A549 (cell line): ENCODE measurements at regions not wholly inside any gene's neighbourhood (a gene's known extent, or its start where the extent isn't known, plus 50 kb on each side); places are given as distances from the start of the nearest gene placed in this dataset.
A peak's percentile ranks its signal among the peaks of the same experiment; 100 is the strongest.

Experiments
- ATAC-seq, 2 experiments: fragments of 200-7000 bp in 1 of 2; fragments of >200 bp in 1 of 2; cut with Nextera tagmentation in 1 of 2; cut with Tn5 transposase in 1 of 2; 3 replicates each; pipeline versions ENCODE4 v1.8.0 to v1.9.1; 2018 to 2020; ENCODE audit warnings: mild to moderate bottlenecking in 1 of 2, moderate library complexity in 1 of 2
- CTCF ChIA-PET: fragments of 300-600 bp; sonication (Branson Sonifier 250); formaldehyde crosslinking; extraction: SDS; loops from one replicate; lab custom pipeline; 2021; ENCODE audit warnings: antibody characterized with exemption, inconsistent platforms; lab: Yijun Ruan, JAX
- POLR2A ChIA-PET: fragments of 350-600 bp; formaldehyde crosslinking; extraction: SDS; loops from one replicate; lab custom pipeline; 2021; ENCODE audit warnings: antibody characterized with exemption, inconsistent platforms; lab: Yijun Ruan, JAX
- DNase-seq, 2 experiments: peaks; one replicate each; pipeline versions ENCODE4 v3.0.0 to v3.0.0-alpha.2; 2011 to 2016; ENCODE audit warnings: low read depth in 1 of 2, low spot score in 1 of 2
- FAIRE-seq: peaks from 2 replicates; lab custom pipeline; 2011; peaks lifted over from hg19 to GRCh38; lab: Jason Lieb, UNC
- H3K27ac ChIP-seq, 2 experiments: fragments of >200 bp; sonication (Bioruptor Twin); formaldehyde crosslinking; 3 replicates each; pipeline ENCODE4 v1.5.1; 2016 to 2017
- H3K4me1 ChIP-seq: fragments of >200 bp; sonication (Bioruptor Twin); formaldehyde crosslinking; 3 replicates; pipeline ENCODE4 v1.6.1; 2016
- H3K4me2 ChIP-seq: fragments of >200 bp; sonication (Bioruptor Twin); formaldehyde crosslinking; 3 replicates; pipeline ENCODE4 v1.6.1; 2016
- H3K4me3 ChIP-seq: fragments of >200 bp; sonication (Bioruptor Twin); formaldehyde crosslinking; 3 replicates; pipeline ENCODE4 v1.5.1; 2016
- H3K9me3 ChIP-seq: fragments of >200 bp; sonication (Bioruptor Twin); formaldehyde crosslinking; 3 replicates; pipeline ENCODE4 v1.6.1; 2016
- BHLHE40 ChIP-seq: IDR thresholded peaks from 2 replicates; pipeline ENCODE4 v1.6.1; 2012; ENCODE audit warnings: low read depth, low read length, inconsistent platforms
- CBX2 ChIP-seq: fragments of 200-600 bp; sonication (generic); IDR thresholded peaks from 2 replicates; pipeline ENCODE4 v1.6.1; 2016; ENCODE audit warnings: low read depth, mild to moderate bottlenecking, borderline replicate concordance
- CEBPB ChIP-seq, 2 experiments: fragments of >200 bp in 1 of 2; sonication (Bioruptor Twin) in 1 of 2; formaldehyde crosslinking in 1 of 2; IDR thresholded peaks; 2 replicates each; pipeline ENCODE4 v1.6.1; 2012 to 2016
- CHD2 ChIP-seq: fragments of 150-350 bp; IDR thresholded peaks from 2 replicates; pipeline ENCODE4 v1.6.1; 2014; ENCODE audit warnings: low read length; ENCODE audit not compliant: partially characterized antibody
- CHD4 ChIP-seq: fragments of 200-600 bp; sonication (generic); IDR thresholded peaks from 2 replicates; pipeline ENCODE4 v1.6.1; 2016; ENCODE audit warnings: antibody characterized with exemption, mild to moderate bottlenecking, borderline replicate concordance
- FOSB ChIP-seq: fragments of 250-450 bp; sonication (Bioruptor Pico); IDR thresholded peaks from 2 replicates; pipeline ENCODE4 v1.5.0; 2020; ENCODE audit warnings: mild to moderate bottlenecking, moderate library complexity
- FOXS1 ChIP-seq: fragments of 250-450 bp; sonication (Bioruptor Pico); IDR thresholded peaks from 2 replicates; pipeline ENCODE4 v1.5.0; 2020; ENCODE audit warnings: mild to moderate bottlenecking, moderate library complexity
- GATA3 ChIP-seq: IDR thresholded peaks from 2 replicates; pipeline ENCODE4 v1.6.1; 2012; ENCODE audit warnings: borderline replicate concordance
- HOXA7 ChIP-seq: fragments of 250-450 bp; sonication (Bioruptor Pico); IDR thresholded peaks from 2 replicates; pipeline ENCODE4 v1.5.0; 2020; ENCODE audit warnings: mild to moderate bottlenecking, moderate library complexity
- HOXB5 ChIP-seq: fragments of 250-450 bp; sonication (Bioruptor Pico); IDR thresholded peaks from 2 replicates; pipeline ENCODE4 v1.5.0; 2020; ENCODE audit warnings: mild to moderate bottlenecking, moderate library complexity
- KDM5A ChIP-seq: fragments of 200-600 bp; sonication (generic); IDR thresholded peaks from 2 replicates; pipeline ENCODE4 v1.6.1; 2016; ENCODE audit warnings: antibody characterized with exemption, mild to moderate bottlenecking
- MAFK ChIP-seq: fragments of 450-650 bp; IDR thresholded peaks from 2 replicates; pipeline ENCODE4 v1.6.1; 2014; ENCODE audit not compliant: partially characterized antibody
- NPAS2 ChIP-seq: fragments of 250-450 bp; sonication (Bioruptor Pico); IDR thresholded peaks from 2 replicates; pipeline ENCODE4 v1.8.0; 2022; ENCODE audit warnings: mild to moderate bottlenecking, moderate library complexity, borderline replicate concordance
- PHF8 ChIP-seq: fragments of 200-600 bp; sonication (generic); IDR thresholded peaks from 2 replicates; pipeline ENCODE4 v1.6.1; 2016; ENCODE audit warnings: low read depth, mild to moderate bottlenecking, antibody characterized with exemption, moderate library complexity, borderline replicate concordance
- POLR2A ChIP-seq: IDR thresholded peaks from 2 replicates; pipeline ENCODE4 v1.6.1; 2012; ENCODE audit warnings: mild to moderate bottlenecking, low read length
- POLR2AphosphoS2 ChIP-seq: conservative IDR thresholded peaks from 2 replicates; pipeline ENCODE4 v1.6.1; 2012; ENCODE audit warnings: low read length, improper control_type of control experiment, inconsistent platforms
- RFX5 ChIP-seq: fragments of 450-650 bp; IDR thresholded peaks from 2 replicates; pipeline ENCODE4 v1.7.1; 2014; ENCODE audit warnings: antibody characterized with exemption, mild to moderate bottlenecking, moderate library complexity
- RNF2 ChIP-seq: fragments of 200-600 bp; sonication (generic); IDR thresholded peaks from 2 replicates; pipeline ENCODE4 v1.6.1; 2016; ENCODE audit warnings: low read depth, mild to moderate bottlenecking, antibody characterized with exemption, moderate library complexity, borderline replicate concordance
- ZC3H11A ChIP-seq: fragments of 450-650 bp; IDR thresholded peaks from 2 replicates; pipeline ENCODE4 v1.6.1; 2014; ENCODE audit warnings: antibody characterized with exemption, mild to moderate bottlenecking
- WGBS: methylation state at CpG from one replicate; pipeline ENCODE4 v1.1.6; 2017; ENCODE audit errors: missing lambda C conversion rate; 5-methylcytosine and 5-hydroxymethylcytosine counted together
- TF ChIP-seq, protein P1 (sequence below): fragments of 250-450 bp; sonication (Bioruptor Pico); IDR thresholded peaks from 2 replicates; pipeline ENCODE4 v1.5.0; 2021; ENCODE audit warnings: mild to moderate bottlenecking, moderate library complexity, borderline replicate concordance
- TF ChIP-seq, protein P2 (sequence below): fragments of 150-350 bp; IDR thresholded peaks from 2 replicates; pipeline ENCODE4 v1.6.1; 2014; ENCODE audit warnings: low read depth, mild to moderate bottlenecking, low read length
- TF ChIP-seq, protein P3 (sequence below): fragments of >200 bp; sonication (Bioruptor Twin); formaldehyde crosslinking; IDR thresholded peaks from 3 replicates; pipeline ENCODE4 v1.6.1; 2016
- TF ChIP-seq, protein P4 (sequence below): fragments of 200-600 bp; sonication (generic); IDR thresholded peaks from 2 replicates; pipeline ENCODE4 v1.6.1; 2016; ENCODE audit warnings: antibody characterized with exemption, mild to moderate bottlenecking, moderate library complexity

DNA sequence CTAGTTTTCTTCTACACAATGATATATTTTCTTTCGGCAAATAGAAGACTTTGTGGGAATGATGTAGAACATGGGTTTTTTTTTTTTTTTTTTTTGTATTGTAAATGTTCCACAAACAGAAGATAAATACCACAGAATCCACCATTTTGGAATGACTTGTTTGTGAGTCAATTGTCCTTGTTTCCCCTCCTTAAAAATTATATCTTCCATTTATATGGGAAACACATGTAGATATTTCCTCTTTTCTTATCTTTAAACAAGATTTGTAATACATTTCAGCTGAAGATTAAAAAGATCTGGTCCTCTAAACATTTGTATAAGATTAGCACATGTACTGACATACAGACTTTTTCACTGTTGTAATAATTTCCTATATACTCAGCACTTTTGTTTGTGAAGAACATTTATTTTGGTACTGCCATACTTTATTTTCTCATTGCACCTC is 304.6 kb downstream of the SPRY1 start:
- ChIA-PET POLR2A (no interaction called here), CTCF (no interaction called here)
- Histone ChIP-seq H3K27ac (no peak overlapping the region), H3K9me3 (no peaks in the 10 kb centered on the region), H3K4me1 (no peaks in the 10 kb centered on the region), H3K4me2 (no peak overlapping the region), H3K4me3 (no peak overlapping the region)
- TF ChIP-seq ZC3H11A (no peak), HOXA7 (no peak), HOXB5 (CRISPR knock-in tag) (no peak), FOSB (CRISPR knock-in tag) (no peak), KDM5A (no peak), CEBPB (IDR thresholded peaks at IDR 0.05) (no peak), CHD4 (no peak), POLR2A (no peak), RNF2 (no peak), RFX5 (no peak), PHF8 (no peak), GATA3 (no peak), CHD2 (no peak), BHLHE40 (no peak), CBX2 (no peak), POLR2AphosphoS2 (no peak)
- TF ChIP-seq, protein P1, sequence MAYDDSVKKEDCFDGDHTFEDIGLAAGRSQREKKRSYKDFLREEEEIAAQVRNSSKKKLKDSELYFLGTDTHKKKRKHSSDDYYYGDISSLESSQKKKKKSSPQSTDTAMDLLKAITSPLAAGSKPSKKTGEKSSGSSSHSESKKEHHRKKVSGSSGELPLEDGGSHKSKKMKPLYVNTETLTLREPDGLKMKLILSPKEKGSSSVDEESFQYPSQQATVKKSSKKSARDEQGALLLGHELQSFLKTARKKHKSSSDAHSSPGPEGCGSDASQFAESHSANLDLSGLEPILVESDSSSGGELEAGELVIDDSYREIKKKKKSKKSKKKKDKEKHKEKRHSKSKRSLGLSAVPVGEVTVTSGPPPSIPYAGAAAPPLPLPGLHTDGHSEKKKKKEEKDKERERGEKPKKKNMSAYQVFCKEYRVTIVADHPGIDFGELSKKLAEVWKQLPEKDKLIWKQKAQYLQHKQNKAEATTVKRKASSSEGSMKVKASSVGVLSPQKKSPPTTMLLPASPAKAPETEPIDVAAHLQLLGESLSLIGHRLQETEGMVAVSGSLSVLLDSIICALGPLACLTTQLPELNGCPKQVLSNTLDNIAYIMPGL (CRISPR knock-in tag), result no peak
- TF ChIP-seq, protein P2, sequence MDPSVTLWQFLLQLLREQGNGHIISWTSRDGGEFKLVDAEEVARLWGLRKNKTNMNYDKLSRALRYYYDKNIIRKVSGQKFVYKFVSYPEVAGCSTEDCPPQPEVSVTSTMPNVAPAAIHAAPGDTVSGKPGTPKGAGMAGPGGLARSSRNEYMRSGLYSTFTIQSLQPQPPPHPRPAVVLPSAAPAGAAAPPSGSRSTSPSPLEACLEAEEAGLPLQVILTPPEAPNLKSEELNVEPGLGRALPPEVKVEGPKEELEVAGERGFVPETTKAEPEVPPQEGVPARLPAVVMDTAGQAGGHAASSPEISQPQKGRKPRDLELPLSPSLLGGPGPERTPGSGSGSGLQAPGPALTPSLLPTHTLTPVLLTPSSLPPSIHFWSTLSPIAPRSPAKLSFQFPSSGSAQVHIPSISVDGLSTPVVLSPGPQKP, result no peak
- TF ChIP-seq, protein P3, sequence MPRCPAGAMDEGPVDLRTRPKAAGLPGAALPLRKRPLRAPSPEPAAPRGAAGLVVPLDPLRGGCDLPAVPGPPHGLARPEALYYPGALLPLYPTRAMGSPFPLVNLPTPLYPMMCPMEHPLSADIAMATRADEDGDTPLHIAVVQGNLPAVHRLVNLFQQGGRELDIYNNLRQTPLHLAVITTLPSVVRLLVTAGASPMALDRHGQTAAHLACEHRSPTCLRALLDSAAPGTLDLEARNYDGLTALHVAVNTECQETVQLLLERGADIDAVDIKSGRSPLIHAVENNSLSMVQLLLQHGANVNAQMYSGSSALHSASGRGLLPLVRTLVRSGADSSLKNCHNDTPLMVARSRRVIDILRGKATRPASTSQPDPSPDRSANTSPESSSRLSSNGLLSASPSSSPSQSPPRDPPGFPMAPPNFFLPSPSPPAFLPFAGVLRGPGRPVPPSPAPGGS, result no peak
- TF ChIP-seq, protein P4, sequence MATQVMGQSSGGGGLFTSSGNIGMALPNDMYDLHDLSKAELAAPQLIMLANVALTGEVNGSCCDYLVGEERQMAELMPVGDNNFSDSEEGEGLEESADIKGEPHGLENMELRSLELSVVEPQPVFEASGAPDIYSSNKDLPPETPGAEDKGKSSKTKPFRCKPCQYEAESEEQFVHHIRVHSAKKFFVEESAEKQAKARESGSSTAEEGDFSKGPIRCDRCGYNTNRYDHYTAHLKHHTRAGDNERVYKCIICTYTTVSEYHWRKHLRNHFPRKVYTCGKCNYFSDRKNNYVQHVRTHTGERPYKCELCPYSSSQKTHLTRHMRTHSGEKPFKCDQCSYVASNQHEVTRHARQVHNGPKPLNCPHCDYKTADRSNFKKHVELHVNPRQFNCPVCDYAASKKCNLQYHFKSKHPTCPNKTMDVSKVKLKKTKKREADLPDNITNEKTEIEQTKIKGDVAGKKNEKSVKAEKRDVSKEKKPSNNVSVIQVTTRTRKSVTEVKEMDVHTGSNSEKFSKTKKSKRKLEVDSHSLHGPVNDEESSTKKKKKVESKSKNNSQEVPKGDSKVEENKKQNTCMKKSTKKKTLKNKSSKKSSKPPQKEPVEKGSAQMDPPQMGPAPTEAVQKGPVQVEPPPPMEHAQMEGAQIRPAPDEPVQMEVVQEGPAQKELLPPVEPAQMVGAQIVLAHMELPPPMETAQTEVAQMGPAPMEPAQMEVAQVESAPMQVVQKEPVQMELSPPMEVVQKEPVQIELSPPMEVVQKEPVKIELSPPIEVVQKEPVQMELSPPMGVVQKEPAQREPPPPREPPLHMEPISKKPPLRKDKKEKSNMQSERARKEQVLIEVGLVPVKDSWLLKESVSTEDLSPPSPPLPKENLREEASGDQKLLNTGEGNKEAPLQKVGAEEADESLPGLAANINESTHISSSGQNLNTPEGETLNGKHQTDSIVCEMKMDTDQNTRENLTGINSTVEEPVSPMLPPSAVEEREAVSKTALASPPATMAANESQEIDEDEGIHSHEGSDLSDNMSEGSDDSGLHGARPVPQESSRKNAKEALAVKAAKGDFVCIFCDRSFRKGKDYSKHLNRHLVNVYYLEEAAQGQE, result no peak
- FAIRE-seq, result no peak
- 96% methylated on average over 1 of the region's 1 CpG for WGBS
- no peak for ATAC-seq
- no peak for DNase-seq

DNA sequence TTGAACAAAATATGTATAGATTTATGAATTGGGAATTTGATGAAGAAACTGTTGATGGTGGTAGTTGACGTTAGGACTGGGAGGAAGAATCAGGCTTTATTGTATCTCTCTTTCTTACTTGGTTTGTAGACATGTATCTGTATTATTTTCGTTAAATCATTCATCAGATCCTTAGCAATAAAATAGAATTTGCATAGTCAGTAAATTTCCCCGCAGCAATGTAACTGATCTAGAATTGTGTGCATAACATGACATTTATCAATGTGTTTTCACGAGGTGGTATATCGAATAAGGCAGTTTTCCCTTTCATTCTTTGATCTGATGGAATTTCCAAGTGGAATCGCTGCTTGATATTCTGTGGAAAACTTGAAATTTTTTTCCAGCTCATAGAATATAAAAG is 308.8 kb downstream of the SPRY1 start:
- Histone ChIP-seq H3K27ac (no peak overlapping the region), H3K4me3 (no peak overlapping the region), H3K9me3 (no peaks in the 10 kb centered on the region), H3K4me1 (no peaks in the 10 kb centered on the region), H3K4me2 (no peak overlapping the region)
- ATAC-seq (no peak), DNase-seq (no peak), FAIRE-seq (no peak)
- ChIA-PET CTCF (no interaction called here), POLR2A (no interaction called here)
- WGBS, result 54% methylated on average over 6 of the region's 6 CpGs
- peak; percentile 52 for TF ChIP-seq MAFK
- TF ChIP-seq FOXS1 (CRISPR knock-in tag), result no peak
- TF ChIP-seq NPAS2, result no peak
- TF ChIP-seq, protein P2, result no peak
- TF ChIP-seq, all 56 proteins: peak for 1
